Endothelial cell of umbilical vein (primary cell): ENCODE measurements at regions not wholly inside any gene's neighbourhood (a gene's known extent, or its start where the extent isn't known, plus 50 kb on each side); places are given as distances from the start of the nearest gene placed in this dataset.

Source experiments
- BruUV-seq: library from RNA; stranded (reverse); fragments of 400-500 nt; replicated peaks from 2 replicates; lab custom pipeline; 2021; lab: Mats Ljungman, UMichigan
- CTCF ChIA-PET: fragments of 300-600, 350-600 bp; sonication (Branson Sonifier 250); formaldehyde crosslinking; loops from one replicate; lab custom pipeline; 2021; ENCODE audit warnings: antibody characterized with exemption, inconsistent platforms; lab: Charles Lee
- POLR2A ChIA-PET: fragments of 300-600, 350-600 bp; sonication (Branson Sonifier 250); formaldehyde crosslinking; loops from one replicate; lab custom pipeline; 2021; ENCODE audit warnings: antibody characterized with exemption, inconsistent platforms; lab: Charles Lee
- DNase-seq: peaks from one replicate; pipeline ENCODE4 v3.0.0-alpha.2; 2011; ENCODE audit warnings: low read depth, low spot score
- FAIRE-seq: peaks from 2 replicates; lab custom pipeline; 2011; peaks lifted over from hg19 to GRCh38; lab: Jason Lieb, UNC
- H2AFZ ChIP-seq: 2 replicates; pipeline ENCODE4 v1.6.0; 2012; ENCODE audit warnings: low read depth, low read length, control low read depth, inconsistent platforms
- H3K27ac ChIP-seq: 2 replicates; pipeline ENCODE4 v1.5.1; 2011; ENCODE audit warnings: low read depth, mild to moderate bottlenecking, control low read depth, low read length, moderate library complexity; ENCODE audit not compliant: insufficient read depth
- H3K27me3 ChIP-seq, 2 experiments: 2 replicates each; pipeline versions ENCODE4 v1.6.0 to v1.6.1; 2011; ENCODE audit warnings: low read length in 2 of 2, mixed read lengths in 1 of 2; ENCODE audit not compliant: control insufficient read depth in 2 of 2, insufficient read depth in 2 of 2
- H3K36me3 ChIP-seq, 2 experiments: 2 replicates in 1 of 2; 3 replicates in 1 of 2; pipeline ENCODE4 v1.5.1; 2011; ENCODE audit warnings: low read length in 2 of 2, mild to moderate bottlenecking in 1 of 2, moderate library complexity in 1 of 2; ENCODE audit not compliant: control insufficient read depth in 2 of 2, insufficient read depth in 2 of 2; ENCODE audit errors: extremely low read depth in 1 of 2
- H3K4me1 ChIP-seq: 3 replicates; pipeline ENCODE4 v1.5.1; 2011; ENCODE audit warnings: mild to moderate bottlenecking, low read length; ENCODE audit not compliant: control insufficient read depth, insufficient read depth; ENCODE audit errors: extremely low read depth
- H3K4me2 ChIP-seq: 2 replicates; pipeline ENCODE4 v1.6.1; 2011; ENCODE audit warnings: low read length, control low read depth, mixed read lengths; ENCODE audit not compliant: insufficient read depth
- H3K4me3 ChIP-seq, 3 experiments: fragments of 200-600 bp in 1 of 3; sonication (generic), shearing (Covaris generic) in 1 of 3; replicated peaks in 1 of 3; 2 replicates each; pipeline ENCODE4 v1.5.1; 2011 to 2016; ENCODE audit warnings: control low read depth in 3 of 3, low read length in 3 of 3, mild to moderate bottlenecking in 2 of 3, inconsistent platforms in 1 of 3, low read depth in 1 of 3, moderate library complexity in 1 of 3; ENCODE audit not compliant: insufficient read depth in 1 of 3
- H3K79me2 ChIP-seq: 2 replicates; pipeline ENCODE4 v1.6.0; 2012; ENCODE audit warnings: low read length, inconsistent platforms; ENCODE audit not compliant: control insufficient read depth, insufficient read depth
- H3K9ac ChIP-seq: replicated peaks from 2 replicates; pipeline ENCODE3; 2011; ENCODE audit warnings: low read length, control low read depth; ENCODE audit not compliant: insufficient read depth; ENCODE audit errors: extremely low read depth
- H3K9me1 ChIP-seq: replicated peaks from 3 replicates; pipeline ENCODE4 v1.6.0; 2011; ENCODE audit warnings: mild to moderate bottlenecking, low read length; ENCODE audit not compliant: control insufficient read depth, insufficient read depth; ENCODE audit errors: extremely low read depth
- H3K9me3 ChIP-seq: replicated peaks from 2 replicates; pipeline ENCODE4 v1.5.1; 2012; ENCODE audit warnings: low read length, inconsistent platforms; ENCODE audit not compliant: control insufficient read depth, insufficient read depth
- H4K20me1 ChIP-seq: replicated peaks from 2 replicates; pipeline ENCODE3; 2011; ENCODE audit warnings: mild to moderate bottlenecking, low read length; ENCODE audit not compliant: control insufficient read depth, insufficient read depth; ENCODE audit errors: extremely low read depth
- EZH2 ChIP-seq: IDR thresholded peaks from 2 replicates; pipeline ENCODE4 v1.6.1; 2012; ENCODE audit warnings: borderline replicate concordance, low read depth, mild to moderate bottlenecking, moderate library complexity, low read length, inconsistent platforms; ENCODE audit not compliant: severe bottlenecking
- FOS ChIP-seq: IDR thresholded peaks from 2 replicates; pipeline ENCODE4 v1.6.1; 2011; ENCODE audit warnings: mild to moderate bottlenecking, low read length, moderate library complexity, borderline replicate concordance; ENCODE audit not compliant: insufficient read depth
- GATA2 ChIP-seq: IDR thresholded peaks from 2 replicates; pipeline ENCODE4 v1.7.0; 2011; ENCODE audit warnings: low read depth, mild to moderate bottlenecking, moderate library complexity, mixed read lengths, low read length; ENCODE audit not compliant: insufficient read length, insufficient read depth
- JUN ChIP-seq: IDR thresholded peaks from 2 replicates; pipeline ENCODE4 v1.6.1; 2011; ENCODE audit warnings: borderline replicate concordance, low read depth; ENCODE audit not compliant: insufficient read length, insufficient read depth
- MYC ChIP-seq: IDR thresholded peaks from one replicate; pipeline ENCODE4 v1.6.1; 2011; ENCODE audit warnings: mild to moderate bottlenecking, low read depth, low read length
- POLR2A ChIP-seq: IDR thresholded peaks from 2 replicates; pipeline ENCODE4 v1.6.1; 2012; ENCODE audit warnings: low read depth, mild to moderate bottlenecking, control low read depth, low read length
- POLR2AphosphoS5 ChIP-seq: IDR thresholded peaks from 2 replicates; pipeline ENCODE4 v1.6.1; 2012; ENCODE audit warnings: low read depth, mild to moderate bottlenecking, control low read depth, low read length, moderate library complexity; ENCODE audit not compliant: insufficient read depth
- dilution Hi-C: fragments of 300-500 bp; cut with MboI; formaldehyde crosslinking; loops from one replicate; pipeline ENCODE4 v1.15.0; 2019; ENCODE audit warnings: low sequenced_read_pairs; ENCODE audit not compliant: extremely low pct_ligation_motif_present
- intact Hi-C: fragments of 100-400 bp; cut with micrococcal nuclease; formaldehyde crosslinking; loops from one replicate; pipeline ENCODE4 v1.10.0; 2022
- TF ChIP-seq, protein P1 (sequence below), 2 donors: IDR thresholded peaks; 1 replicate in 1 of 2; 2 replicates in 1 of 2; pipeline ENCODE4 v1.5.1; 2011; ENCODE audit warnings: low read length in 2 of 2, mild to moderate bottlenecking in 2 of 2, moderate library complexity in 2 of 2, control low read depth in 1 of 2, inconsistent platforms in 1 of 2, low read depth in 1 of 2; ENCODE audit not compliant: insufficient read depth in 1 of 2; ENCODE audit errors: extremely low read depth in 1 of 2
- TF ChIP-seq, protein P2 (sequence below): IDR thresholded peaks from 2 replicates; pipeline ENCODE4 v1.6.1; 2011; ENCODE audit not compliant: insufficient read depth, insufficient read length

DNA sequence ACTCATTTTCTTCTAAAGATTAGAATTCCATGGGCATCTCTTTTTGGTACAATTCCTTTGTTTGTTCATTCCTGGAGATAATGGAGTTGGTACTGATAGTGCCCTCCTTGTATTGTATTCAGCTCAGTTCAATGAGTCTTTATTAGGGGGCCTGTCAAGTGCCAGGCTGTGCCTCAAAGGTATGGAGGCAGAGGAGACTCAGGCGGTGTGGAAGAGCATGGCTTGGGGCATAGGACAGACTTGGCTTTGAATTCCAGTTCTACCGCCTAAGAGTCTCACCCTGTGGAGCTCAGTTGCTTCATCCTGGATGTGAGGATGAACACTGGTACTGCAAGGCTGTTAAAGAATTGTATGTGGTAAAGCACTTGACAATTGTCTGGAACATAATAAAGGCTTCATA, 196.6 kb upstream of the IL12A start:
- H3K9me3 ChIP-seq = no peaks in the 10 kb centered on the region
- no peak for DNase-seq
- H3K79me2 ChIP-seq = peaks cover 82% of the 10 kb centered on the region
- ChIA-PET CTCF (interaction anchor here (1.0 to 1.2 kb wide), 2 partner anchors 11 to 13 kb away, joined by 3 read pairs; no protein-coding TSS in a partner anchor), POLR2A (no interaction called here)
- no peak for TF ChIP-seq GATA2
- no peak for TF ChIP-seq JUN
- TF ChIP-seq FOS = no peak
- TF ChIP-seq, protein P1, sequence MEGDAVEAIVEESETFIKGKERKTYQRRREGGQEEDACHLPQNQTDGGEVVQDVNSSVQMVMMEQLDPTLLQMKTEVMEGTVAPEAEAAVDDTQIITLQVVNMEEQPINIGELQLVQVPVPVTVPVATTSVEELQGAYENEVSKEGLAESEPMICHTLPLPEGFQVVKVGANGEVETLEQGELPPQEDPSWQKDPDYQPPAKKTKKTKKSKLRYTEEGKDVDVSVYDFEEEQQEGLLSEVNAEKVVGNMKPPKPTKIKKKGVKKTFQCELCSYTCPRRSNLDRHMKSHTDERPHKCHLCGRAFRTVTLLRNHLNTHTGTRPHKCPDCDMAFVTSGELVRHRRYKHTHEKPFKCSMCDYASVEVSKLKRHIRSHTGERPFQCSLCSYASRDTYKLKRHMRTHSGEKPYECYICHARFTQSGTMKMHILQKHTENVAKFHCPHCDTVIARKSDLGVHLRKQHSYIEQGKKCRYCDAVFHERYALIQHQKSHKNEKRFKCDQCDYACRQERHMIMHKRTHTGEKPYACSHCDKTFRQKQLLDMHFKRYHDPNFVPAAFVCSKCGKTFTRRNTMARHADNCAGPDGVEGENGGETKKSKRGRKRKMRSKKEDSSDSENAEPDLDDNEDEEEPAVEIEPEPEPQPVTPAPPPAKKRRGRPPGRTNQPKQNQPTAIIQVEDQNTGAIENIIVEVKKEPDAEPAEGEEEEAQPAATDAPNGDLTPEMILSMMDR (IDR thresholded peaks at IDR 0.05; ENCODE audit: extremely low read depth in 1 of 2, insufficient read depth in 1 of 2, low read depth in 1 of 2, low read length in 2 of 2) = no peak
- no peak for TF ChIP-seq POLR2AphosphoS5
- TF ChIP-seq EZH2 = no peak
- no peak for TF ChIP-seq POLR2A
- TF ChIP-seq, protein P2, sequence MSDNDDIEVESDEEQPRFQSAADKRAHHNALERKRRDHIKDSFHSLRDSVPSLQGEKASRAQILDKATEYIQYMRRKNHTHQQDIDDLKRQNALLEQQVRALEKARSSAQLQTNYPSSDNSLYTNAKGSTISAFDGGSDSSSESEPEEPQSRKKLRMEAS = no peak
- TF ChIP-seq MYC = no peak
- no TSS peak for BruUV-seq
- H3K9me1 ChIP-seq = no peaks in the 10 kb centered on the region
- H3K27ac ChIP-seq = no peak overlapping the region
- H3K4me1 ChIP-seq = peaks cover 46% of the 10 kb centered on the region
- H3K4me3 ChIP-seq = no peak overlapping the region
- no peak overlapping the region for H2AFZ ChIP-seq
- no peak overlapping the region for H3K9ac ChIP-seq
- no peaks in the 10 kb centered on the region for H3K36me3 ChIP-seq
- H3K4me2 ChIP-seq = no peak overlapping the region
- no peaks in the 10 kb centered on the region for H3K27me3 ChIP-seq
- FAIRE-seq = no peak
- no peaks in the 10 kb centered on the region for H4K20me1 ChIP-seq
- dilution Hi-C loops (no loop called here), intact Hi-C loops (no loop called here)
